ENCODE measurements at regions not wholly inside any gene's neighbourhood (a gene's known extent, or its start where the extent isn't known, plus 50 kb on each side); places are given as distances from the start of the nearest gene placed in this dataset.

DNA sequence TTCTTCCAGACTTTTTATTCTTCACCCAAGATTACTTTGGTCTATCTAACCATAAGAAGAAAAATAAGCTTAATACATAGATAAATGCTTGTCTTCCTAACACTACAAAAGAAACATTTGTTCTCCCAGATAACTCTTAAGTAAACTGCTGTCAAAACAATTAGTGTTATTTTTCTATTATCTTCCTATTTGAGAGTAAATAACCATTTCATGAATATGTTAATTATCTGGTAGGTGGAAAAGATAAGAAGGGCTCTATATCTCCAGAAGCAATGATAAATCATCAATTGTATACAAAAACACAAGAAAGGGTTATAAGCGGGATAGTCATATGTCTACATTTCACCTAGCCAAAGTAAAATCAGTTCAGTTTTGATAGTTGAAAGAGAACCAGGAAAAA, 180.4 kb downstream of the ZIC3 start:
- H3K4me3 ChIP-seq = no peak overlapping the region
- no peak for DNase-seq (ENCODE audit: low spot score in 2 of 2)
- TF ChIP-seq, protein P1, sequence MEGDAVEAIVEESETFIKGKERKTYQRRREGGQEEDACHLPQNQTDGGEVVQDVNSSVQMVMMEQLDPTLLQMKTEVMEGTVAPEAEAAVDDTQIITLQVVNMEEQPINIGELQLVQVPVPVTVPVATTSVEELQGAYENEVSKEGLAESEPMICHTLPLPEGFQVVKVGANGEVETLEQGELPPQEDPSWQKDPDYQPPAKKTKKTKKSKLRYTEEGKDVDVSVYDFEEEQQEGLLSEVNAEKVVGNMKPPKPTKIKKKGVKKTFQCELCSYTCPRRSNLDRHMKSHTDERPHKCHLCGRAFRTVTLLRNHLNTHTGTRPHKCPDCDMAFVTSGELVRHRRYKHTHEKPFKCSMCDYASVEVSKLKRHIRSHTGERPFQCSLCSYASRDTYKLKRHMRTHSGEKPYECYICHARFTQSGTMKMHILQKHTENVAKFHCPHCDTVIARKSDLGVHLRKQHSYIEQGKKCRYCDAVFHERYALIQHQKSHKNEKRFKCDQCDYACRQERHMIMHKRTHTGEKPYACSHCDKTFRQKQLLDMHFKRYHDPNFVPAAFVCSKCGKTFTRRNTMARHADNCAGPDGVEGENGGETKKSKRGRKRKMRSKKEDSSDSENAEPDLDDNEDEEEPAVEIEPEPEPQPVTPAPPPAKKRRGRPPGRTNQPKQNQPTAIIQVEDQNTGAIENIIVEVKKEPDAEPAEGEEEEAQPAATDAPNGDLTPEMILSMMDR (IDR thresholded peaks at IDR 0.05) = no peak
- TF ChIP-seq POLR2A (IDR thresholded peaks at IDR 0.05) (no peak), EP300 (IDR thresholded peaks at IDR 0.05) (no peak)
- H3K27me3 ChIP-seq = no peaks in the 10 kb centered on the region
- WGBS, 2 donors = 69 to 100% methylated on average over 1 of the region's 1 CpG
- no peaks in the 10 kb centered on the region for H3K4me1 ChIP-seq
- no peaks in the 10 kb centered on the region for H3K9me3 ChIP-seq
- H3K36me3 ChIP-seq = no peaks in the 10 kb centered on the region
- no peak overlapping the region for H3K27ac ChIP-seq

DNA sequence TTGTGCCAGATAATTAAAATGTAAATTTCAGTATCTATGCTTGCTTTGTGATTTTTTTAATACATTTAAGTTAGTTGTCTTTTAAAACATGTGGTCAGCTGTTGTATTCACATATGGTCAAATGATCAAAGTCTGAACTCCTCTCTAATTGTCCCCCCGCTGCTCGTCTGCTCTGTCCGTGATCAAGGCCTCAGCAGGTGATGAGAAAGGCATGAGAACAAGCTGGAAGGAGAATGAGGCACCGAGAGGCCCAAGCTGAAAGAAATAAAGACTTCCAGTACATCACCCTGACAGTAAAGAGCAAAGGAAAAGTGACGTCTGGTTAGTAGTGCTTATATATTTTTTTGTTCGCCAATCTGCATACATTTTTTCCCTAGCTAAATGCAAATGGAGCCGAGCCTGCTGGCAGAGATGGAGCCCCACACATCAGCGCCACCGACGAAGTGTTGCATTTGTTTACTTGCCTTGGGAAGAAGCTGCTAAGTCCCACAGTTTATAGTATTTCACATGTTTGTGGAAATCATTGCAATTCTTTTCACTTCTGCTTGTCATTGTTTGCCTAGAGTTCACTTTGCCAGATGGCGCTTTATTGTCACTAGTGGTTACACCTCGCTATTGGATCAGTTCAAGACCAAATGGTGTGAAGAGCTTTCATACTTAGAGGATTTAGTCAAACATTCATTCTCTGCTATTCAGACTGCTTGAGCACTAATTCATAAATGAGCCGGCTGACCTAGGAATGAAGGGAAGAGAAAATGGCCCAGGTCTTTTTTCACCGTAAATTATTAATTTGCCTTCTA, 181.5 kb downstream of the ZIC3 start:
- Histone ChIP-seq H3K4me3 (no peak overlapping the region), H3K27me3 (no peaks in the 10 kb centered on the region), H3K4me1 (no peaks in the 10 kb centered on the region), H3K36me3 (no peaks in the 10 kb centered on the region), H3K27ac (no peak overlapping the region), H3K9me3 (no peaks in the 10 kb centered on the region)
- TF ChIP-seq, protein P1 (IDR thresholded peaks at IDR 0.05) = no peak
- TF ChIP-seq EP300 (IDR thresholded peaks at IDR 0.05) (no peak), POLR2A (IDR thresholded peaks at IDR 0.05) (no peak)
- DNase-seq (ENCODE audit: low spot score in 2 of 2) = no peak
- WGBS, 2 donors = 23 to 40% methylated on average over 14 of the region's 14 CpGs

DNA sequence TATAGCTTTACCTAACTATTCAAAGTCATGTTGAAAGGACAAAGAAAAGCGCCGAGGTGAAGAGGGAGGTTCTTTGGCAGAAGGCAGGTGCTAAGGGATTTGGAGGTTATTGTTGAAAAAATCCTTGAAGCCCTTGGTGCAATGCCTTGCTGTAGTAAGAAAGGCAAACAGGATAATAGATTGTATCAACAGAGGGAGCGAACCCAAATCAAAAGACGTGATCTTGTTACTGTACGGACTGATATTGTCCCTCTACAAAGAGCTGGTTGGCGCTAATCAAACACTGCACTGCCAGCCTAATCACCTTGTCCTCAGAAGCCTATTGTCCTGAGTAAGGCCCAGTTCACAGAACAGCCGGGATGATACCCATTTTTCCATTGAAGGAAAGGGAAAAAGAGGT, 182.9 kb downstream of the ZIC3 start:
- WGBS, 2 donors = 57 to 63% methylated on average over 7 of the region's 7 CpGs
- no peaks in the 10 kb centered on the region for H3K36me3 ChIP-seq
- no peak overlapping the region for H3K27ac ChIP-seq
- no peak for DNase-seq (ENCODE audit: low spot score in 2 of 2)
- no peaks in the 10 kb centered on the region for H3K27me3 ChIP-seq
- TF ChIP-seq, protein P1 (IDR thresholded peaks at IDR 0.05) = no peak
- no peak for TF ChIP-seq POLR2A (IDR thresholded peaks at IDR 0.05)
- no peak for TF ChIP-seq EP300 (IDR thresholded peaks at IDR 0.05)
- H3K4me3 ChIP-seq = no peak overlapping the region
- H3K9me3 ChIP-seq = no peaks in the 10 kb centered on the region
- no peaks in the 10 kb centered on the region for H3K4me1 ChIP-seq

DNA sequence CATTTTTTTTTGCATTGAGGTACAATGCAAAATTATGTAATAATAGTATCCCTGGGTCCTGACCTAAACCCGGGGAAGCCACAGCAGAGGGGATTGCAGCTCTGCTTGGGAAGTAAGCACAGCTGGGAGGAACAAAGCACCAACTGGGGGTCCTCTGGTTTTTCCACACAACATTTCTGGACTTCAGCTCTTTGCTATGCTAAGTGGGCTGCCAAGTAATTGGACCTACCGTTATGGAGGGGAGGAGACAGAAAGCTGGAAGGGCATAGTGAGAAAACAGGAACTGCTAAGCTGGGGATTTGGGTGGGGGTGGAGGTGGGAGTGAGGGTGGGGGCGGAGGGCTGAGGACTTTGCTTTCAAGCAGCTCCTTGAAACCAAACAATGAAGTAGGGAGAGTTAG, 183.3 kb downstream of the ZIC3 start:
- Histone ChIP-seq H3K36me3 (no peaks in the 10 kb centered on the region), H3K4me1 (no peaks in the 10 kb centered on the region), H3K27me3 (no peaks in the 10 kb centered on the region), H3K4me3 (no peak overlapping the region), H3K27ac (no peak overlapping the region), H3K9me3 (no peaks in the 10 kb centered on the region)
- 11 to 14% methylated on average over 3 of the region's 3 CpGs for WGBS, 2 donors
- TF ChIP-seq POLR2A (IDR thresholded peaks at IDR 0.05) (no peak), EP300 (IDR thresholded peaks at IDR 0.05) (no peak)
- TF ChIP-seq, protein P1 (IDR thresholded peaks at IDR 0.05) = no peak
- DNase-seq (ENCODE audit: low spot score in 2 of 2) = no peak

DNA sequence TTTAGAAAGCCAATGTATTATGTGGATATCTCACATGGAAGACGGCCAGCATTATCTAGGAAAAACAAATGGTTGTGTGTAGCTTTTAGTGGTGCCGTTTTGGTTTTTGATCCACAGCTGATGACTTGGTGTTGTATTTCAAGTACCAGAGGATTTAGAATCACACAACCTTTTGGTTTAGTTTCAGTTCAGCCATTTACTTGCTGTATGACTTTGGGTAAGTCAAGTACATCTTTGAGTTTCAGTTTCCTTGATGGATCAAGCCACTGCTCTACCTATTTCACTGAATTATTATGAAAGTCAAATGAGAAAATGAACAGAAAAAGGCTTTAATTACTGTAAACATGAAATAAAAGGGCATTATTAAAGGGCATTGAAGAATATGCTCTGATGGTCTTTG, 205.6 kb downstream of the ZIC3 start:
- H3K36me3 ChIP-seq = no peaks in the 10 kb centered on the region
- H3K27ac ChIP-seq = no peak overlapping the region
- DNase-seq (ENCODE audit: low spot score in 2 of 2) = no peak
- no peaks in the 10 kb centered on the region for H3K4me1 ChIP-seq
- no peaks in the 10 kb centered on the region for H3K27me3 ChIP-seq
- TF ChIP-seq, protein P1 (IDR thresholded peaks at IDR 0.05) = no peak
- TF ChIP-seq POLR2A (IDR thresholded peaks at IDR 0.05) (no peak), EP300 (IDR thresholded peaks at IDR 0.05) (no peak)
- peaks cover 0 to 9% (median 0%) of the 10 kb centered on the region in 4 donors for H3K9me3 ChIP-seq
- 64 to 72% methylated on average over 2 of the region's 2 CpGs for WGBS, 2 donors
- no peak overlapping the region for H3K4me3 ChIP-seq
